ENCODE measurements at regions not wholly inside any gene's neighbourhood (a gene's known extent, or its start where the extent isn't known, plus 50 kb on each side); places are given as distances from the start of the nearest gene placed in this dataset.

GRCh38 chr11:31957674-31958073, 133.2 kb upstream of the RCN1 start:
- CTCF ChIA-PET, result interaction anchor here (1.8 kb wide), 1 partner anchor 18 kb away, joined by 4 read pairs; no protein-coding TSS in a partner anchor
- no peak for DNase-seq

GRCh38 chr11:31956310-31956709, 134.6 kb upstream of the RCN1 start:
- ATAC-seq (ENCODE audit: poor library complexity) (no peak), DNase-seq (no peak)
- no peak for TF ChIP-seq CTCF (IDR thresholded peaks at IDR 0.05)
- Histone ChIP-seq H3K27me3 (ENCODE audit: control insufficient read depth in 1 of 2, insufficient read depth in 2 of 2, low read length in 2 of 2) (no peaks in the 10 kb centered on the region), H3K4me1 (ENCODE audit: insufficient read depth, low read length) (no peaks in the 10 kb centered on the region), H3K4me3 (ENCODE audit: low read length) (no peak overlapping the region), H3K27ac (ENCODE audit: low read depth in 1 of 2, low read length in 2 of 2) (no peak overlapping the region), H3K36me3 (ENCODE audit: insufficient read depth, low read length) (no peaks in the 10 kb centered on the region), H3K9me3 (ENCODE audit: control insufficient read depth in 1 of 2, insufficient read depth in 1 of 2, low read length in 2 of 2) (no peaks in the 10 kb centered on the region)
- intact Hi-C loops (cut with DNase I, micrococcal nuclease), result loop anchor here (2.0 to 5.0 kb wide), 4 partner anchors 32 to 724 kb away; no protein-coding TSS in a partner anchor
- Mint-ChIP-seq H3K9me3 (no peaks in the 10 kb centered on the region), H3K4me3 (no peak overlapping the region), H3K27ac (no peak overlapping the region), H3K36me3 (ENCODE audit: low read depth) (no peaks in the 10 kb centered on the region), H3K4me1 (ENCODE audit: low read depth) (no peaks in the 10 kb centered on the region), H3K27me3 (no peaks in the 10 kb centered on the region)
- ChIA-PET CTCF (interaction anchor here (1.1 kb wide), 1 partner anchor 559 kb away, joined by 3 read pairs; no protein-coding TSS in a partner anchor), POLR2A (no interaction called here)

More at GRCh38 chr11:31957674-31958073, 133.2 kb upstream of the RCN1 start:
- POLR2A ChIA-PET, result no interaction called here
- Mint-ChIP-seq H3K4me3 (no peak overlapping the region), H3K9me3 (no peaks in the 10 kb centered on the region), H3K36me3 (ENCODE audit: low read depth) (no peaks in the 10 kb centered on the region), H3K27me3 (no peaks in the 10 kb centered on the region), H3K27ac (no peak overlapping the region), H3K4me1 (ENCODE audit: low read depth) (no peaks in the 10 kb centered on the region)
- H3K27me3 ChIP-seq (ENCODE audit: control insufficient read depth in 1 of 2, insufficient read depth in 2 of 2, low read length in 2 of 2), result no peaks in the 10 kb centered on the region
- no peak for TF ChIP-seq CTCF (IDR thresholded peaks at IDR 0.05)
- intact Hi-C loops (cut with DNase I, micrococcal nuclease), result loop anchor here (2.0 to 5.0 kb wide), 4 partner anchors 33 to 725 kb away; no protein-coding TSS in a partner anchor
- no peak for ATAC-seq (ENCODE audit: poor library complexity)
- H3K36me3 ChIP-seq (ENCODE audit: insufficient read depth, low read length), result no peaks in the 10 kb centered on the region
- no peaks in the 10 kb centered on the region for H3K4me1 ChIP-seq (ENCODE audit: insufficient read depth, low read length)
- no peaks in the 10 kb centered on the region for H3K9me3 ChIP-seq (ENCODE audit: control insufficient read depth in 1 of 2, insufficient read depth in 1 of 2, low read length in 2 of 2)
- H3K4me3 ChIP-seq (ENCODE audit: low read length), result no peak overlapping the region
- H3K27ac ChIP-seq (ENCODE audit: low read depth in 1 of 2, low read length in 2 of 2), result no peak overlapping the region

- Histone ChIP-seq H3K4me1 (ENCODE audit: insufficient read depth, low read length) (no peaks in the 10 kb centered on the region), H3K36me3 (ENCODE audit: insufficient read depth, low read length) (no peaks in the 10 kb centered on the region), H3K9me3 (ENCODE audit: control insufficient read depth in 1 of 2, insufficient read depth in 1 of 2, low read length in 2 of 2) (no peaks in the 10 kb centered on the region), H3K27me3 (ENCODE audit: control insufficient read depth in 1 of 2, insufficient read depth in 2 of 2, low read length in 2 of 2) (no peaks in the 10 kb centered on the region), H3K4me3 (ENCODE audit: low read length) (no peak overlapping the region), H3K27ac (ENCODE audit: low read depth in 1 of 2, low read length in 2 of 2) (no peak overlapping the region)
- DNase-seq (no peak), ATAC-seq (ENCODE audit: poor library complexity) (no peak)
- intact Hi-C loops (cut with DNase I, micrococcal nuclease), result loop anchor here (2.0 to 5.0 kb wide), 4 partner anchors 31 to 724 kb away; no protein-coding TSS in a partner anchor
- CTCF ChIA-PET, result interaction anchor here (1.1 kb wide), 1 partner anchor 558 kb away, joined by 3 read pairs; no protein-coding TSS in a partner anchor
- H3K36me3 Mint-ChIP-seq (ENCODE audit: low read depth), result no peaks in the 10 kb centered on the region
- H3K9me3 Mint-ChIP-seq, result no peaks in the 10 kb centered on the region
- no peaks in the 10 kb centered on the region for H3K4me1 Mint-ChIP-seq (ENCODE audit: low read depth)
- no peak overlapping the region for H3K27ac Mint-ChIP-seq
- H3K27me3 Mint-ChIP-seq, result no peaks in the 10 kb centered on the region
- no peak for TF ChIP-seq CTCF (IDR thresholded peaks at IDR 0.05)
- H3K4me3 Mint-ChIP-seq, result no peak overlapping the region
- POLR2A ChIA-PET, result no interaction called here
These were observed 135.0 kb upstream of the RCN1 start for GRCh38 chr11:31955838-31956237.

Measured in CD4-positive, alpha-beta T cell (primary cell).